CD4-positive, alpha-beta T cell (primary cell): ENCODE measurements at regions not wholly inside any gene's neighbourhood (a gene's known extent, or its start where the extent isn't known, plus 50 kb on each side); places are given as distances from the start of the nearest gene placed in this dataset.

Experiments used
- ATAC-seq: fragments of 200-7000 bp; cut with Tn5 transposase; one replicate; pipeline ENCODE4 v1.10.0; 2022; ENCODE audit warnings: mild to moderate bottlenecking; ENCODE audit not compliant: poor library complexity
- CTCF ChIA-PET: fragments of 350-600 bp; sonication (Branson Sonifier 250); formaldehyde crosslinking; loops from one replicate; lab custom pipeline; 2021; ENCODE audit warnings: antibody characterized with exemption, inconsistent platforms; lab: Charles Lee
- POLR2A ChIA-PET: fragments of 350-600 bp; sonication (Branson Sonifier 250); formaldehyde crosslinking; loops from one replicate; lab custom pipeline; 2021; ENCODE audit warnings: antibody characterized with exemption, inconsistent platforms; lab: Charles Lee
- DNase-seq, 14 experiments: peaks; one replicate each; pipeline ENCODE4 v3.0.0-alpha.2; 2013 to 2020; ENCODE audit warnings: mixed read lengths in 2 of 14
- H3K27ac ChIP-seq, 2 donors: one replicate each; pipeline versions ENCODE4 v1.5.1 to v1.7.0; 2013; ENCODE audit warnings: low read length in 2 of 2, low read depth in 1 of 2, mild to moderate bottlenecking in 1 of 2
- H3K27me3 ChIP-seq, 2 experiments: 1 replicate in 1 of 2; 2 replicates in 1 of 2; pipeline versions ENCODE4 v1.6.1 to v1.7.0; 2013; ENCODE audit warnings: low read length in 2 of 2, control low read depth in 1 of 2, mild to moderate bottlenecking in 1 of 2, moderate library complexity in 1 of 2; ENCODE audit not compliant: insufficient read depth in 2 of 2, control insufficient read depth in 1 of 2
- H3K36me3 ChIP-seq: one replicate; pipeline ENCODE4 v1.6.1; 2013; ENCODE audit warnings: low read length, control low read depth; ENCODE audit not compliant: insufficient read depth
- H3K4me1 ChIP-seq: one replicate; pipeline ENCODE4 v1.6.1; 2013; ENCODE audit warnings: low read length, control low read depth; ENCODE audit not compliant: insufficient read depth
- H3K4me3 ChIP-seq: one replicate; pipeline ENCODE4 v1.5.1; 2013; ENCODE audit warnings: mild to moderate bottlenecking, low read length, moderate library complexity
- H3K9me3 ChIP-seq, 2 experiments: 1 replicate in 1 of 2; 2 replicates in 1 of 2; pipeline versions ENCODE4 v1.6.1 to v1.7.0; 2013; ENCODE audit warnings: low read length in 2 of 2, mild to moderate bottlenecking in 2 of 2, control low read depth in 1 of 2, moderate library complexity in 1 of 2; ENCODE audit not compliant: control insufficient read depth in 1 of 2, insufficient read depth in 1 of 2
- H3K27ac Mint-ChIP-seq: one replicate; pipeline ENCODE4 v1.8.0; 2020; ENCODE audit warnings: mixed read lengths
- H3K27me3 Mint-ChIP-seq: one replicate; pipeline ENCODE4 v1.8.0; 2021; ENCODE audit warnings: mixed read lengths
- H3K36me3 Mint-ChIP-seq: one replicate; pipeline ENCODE4 v1.8.0; 2021; ENCODE audit warnings: low read depth, mixed read lengths
- H3K4me1 Mint-ChIP-seq: one replicate; pipeline ENCODE4 v1.8.0; 2021; ENCODE audit warnings: low read depth, mixed read lengths
- H3K4me3 Mint-ChIP-seq: one replicate; pipeline ENCODE4 v1.8.0; 2020; ENCODE audit warnings: mild to moderate bottlenecking, mixed read lengths
- H3K9me3 Mint-ChIP-seq: one replicate; pipeline ENCODE4 v1.8.0; 2020; ENCODE audit warnings: mixed read lengths
- CTCF ChIP-seq: fragments of 200-600 bp; IDR thresholded peaks from one replicate; pipeline ENCODE4 v1.8.0; 2022; ENCODE audit warnings: antibody characterized with exemption, mild to moderate bottlenecking
- intact Hi-C, 2 experiments: fragments of 100-400 bp; cut with DNase I in 1 of 2; cut with micrococcal nuclease in 1 of 2; formaldehyde crosslinking; loops; one replicate each; pipeline versions ENCODE4 v1.15.1 to v1.9.0; 2023 to 2025; cut with DNase I, micrococcal nuclease

- Mint-ChIP-seq H3K27ac (no peak overlapping the region), H3K4me3 (no peak overlapping the region), H3K27me3 (no peaks in the 10 kb centered on the region), H3K9me3 (peaks cover 12% of the 10 kb centered on the region), H3K4me1 (no peaks in the 10 kb centered on the region), H3K36me3 (no peaks in the 10 kb centered on the region)
- DNase-seq (no peak), ATAC-seq (no peak)
- Histone ChIP-seq H3K27ac (no peak overlapping the region), H3K4me1 (no peaks in the 10 kb centered on the region), H3K27me3 (no peaks in the 10 kb centered on the region), H3K36me3 (no peaks in the 10 kb centered on the region), H3K9me3 (no peaks in the 10 kb centered on the region), H3K4me3 (no peak overlapping the region)
- TF ChIP-seq CTCF, result no peak
- ChIA-PET CTCF (no interaction called here), POLR2A (interaction anchor here (0.7 kb wide), 1 partner anchor 66 kb away, joined by 3 read pairs; no protein-coding TSS in a partner anchor)
- intact Hi-C loops, result no loop called here
These were observed 1027.3 kb downstream of the PCDH18 start for GRCh38 chr4:136505020-136505419.

- Mint-ChIP-seq H3K27ac (no peak overlapping the region), H3K9me3 (peaks cover 5% of the 10 kb centered on the region), H3K4me1 (no peaks in the 10 kb centered on the region), H3K36me3 (no peaks in the 10 kb centered on the region), H3K4me3 (no peak overlapping the region), H3K27me3 (no peaks in the 10 kb centered on the region)
- Histone ChIP-seq H3K4me3 (no peak overlapping the region), H3K36me3 (no peaks in the 10 kb centered on the region), H3K27ac (no peak overlapping the region), H3K4me1 (no peaks in the 10 kb centered on the region), H3K27me3 (no peaks in the 10 kb centered on the region), H3K9me3 (no peaks in the 10 kb centered on the region)
- DNase-seq, result no peak
- TF ChIP-seq CTCF, result no peak
- ChIA-PET CTCF (no interaction called here), POLR2A (no interaction called here)
- ATAC-seq, result no peak
- intact Hi-C loops, result no loop called here
These were observed 1036.4 kb downstream of the PCDH18 start for GRCh38 chr4:136495851-136496250.

GRCh38 chr4:136495076-136495475 lies 1037.2 kb downstream of the PCDH18 start:
- peaks cover 5% of the 10 kb centered on the region for H3K9me3 Mint-ChIP-seq
- H3K4me3 ChIP-seq, result no peak overlapping the region
- no peaks in the 10 kb centered on the region for H3K36me3 Mint-ChIP-seq
- H3K27ac ChIP-seq, result no peak overlapping the region
- H3K4me3 Mint-ChIP-seq, result no peak overlapping the region
- H3K27ac Mint-ChIP-seq, result no peak overlapping the region
- H3K4me1 ChIP-seq, result no peaks in the 10 kb centered on the region
- intact Hi-C loops, result no loop called here
- no peak for TF ChIP-seq CTCF
- H3K9me3 ChIP-seq, result no peaks in the 10 kb centered on the region
- ATAC-seq (no peak), DNase-seq (no peak)
- H3K36me3 ChIP-seq, result no peaks in the 10 kb centered on the region
- H3K27me3 Mint-ChIP-seq, result no peaks in the 10 kb centered on the region
- H3K4me1 Mint-ChIP-seq, result no peaks in the 10 kb centered on the region
- no peaks in the 10 kb centered on the region for H3K27me3 ChIP-seq
- CTCF ChIA-PET, result no interaction called here
- POLR2A ChIA-PET, result no interaction called here
